Neuronal stem cell (in vitro differentiated cells): ENCODE measurements at regions not wholly inside any gene's neighbourhood (a gene's known extent, or its start where the extent isn't known, plus 50 kb on each side); places are given as distances from the start of the nearest gene placed in this dataset.

Experiments
- DNase-seq: peaks from one replicate; pipeline ENCODE4 v3.0.0-alpha.2; 2013; ENCODE audit warnings: low spot score
- H2AFZ ChIP-seq: one replicate; pipeline ENCODE4 v1.6.1; 2013; ENCODE audit warnings: mild to moderate bottlenecking, low read length, inconsistent platforms
- H2AK5ac ChIP-seq: 2 replicates; pipeline ENCODE4 v1.6.1; 2013; ENCODE audit warnings: low read depth, mild to moderate bottlenecking, inconsistent platforms, low read length, moderate library complexity, mixed read lengths
- H2BK120ac ChIP-seq: 2 replicates; pipeline ENCODE4 v1.6.1; 2013; ENCODE audit warnings: low read depth, mild to moderate bottlenecking, inconsistent platforms, low read length, moderate library complexity, mixed read lengths
- H2BK12ac ChIP-seq: one replicate; pipeline ENCODE4 v1.6.1; 2013; ENCODE audit warnings: low read length, inconsistent platforms
- H2BK15ac ChIP-seq: 2 replicates; pipeline ENCODE4 v1.6.1; 2013; ENCODE audit warnings: mild to moderate bottlenecking, low read length, inconsistent platforms, mixed read lengths
- H2BK5ac ChIP-seq: one replicate; pipeline ENCODE4 v1.6.1; 2013; ENCODE audit warnings: inconsistent platforms, mild to moderate bottlenecking, low read length, moderate library complexity
- H3K14ac ChIP-seq: one replicate; pipeline ENCODE4 v1.6.1; 2013; ENCODE audit warnings: low read length, inconsistent platforms
- H3K18ac ChIP-seq: 2 replicates; pipeline ENCODE4 v1.6.1; 2013; ENCODE audit warnings: low read length, inconsistent platforms
- H3K23ac ChIP-seq: 2 replicates; pipeline ENCODE4 v1.6.1; 2013; ENCODE audit warnings: low read depth, mild to moderate bottlenecking, mixed read lengths, low read length, inconsistent platforms; ENCODE audit not compliant: poor library complexity
- H3K27ac ChIP-seq: replicated peaks from 3 replicates; pipeline ENCODE4 v1.5.1; 2013; ENCODE audit warnings: low read length, inconsistent platforms
- H3K27me3 ChIP-seq, 3 experiments: 2 replicates each; pipeline ENCODE4 v1.6.1; 2013; ENCODE audit warnings: low read length in 3 of 3, mild to moderate bottlenecking in 2 of 3, inconsistent platforms in 1 of 3, low read depth in 1 of 3, mixed read lengths in 1 of 3, moderate library complexity in 1 of 3; ENCODE audit not compliant: control insufficient read depth in 3 of 3, insufficient read depth in 3 of 3
- H3K36me3 ChIP-seq, 2 donors: replicated peaks in 1 of 2; 2 replicates each; pipeline ENCODE4 v1.6.1; 2013; ENCODE audit warnings: low read length in 2 of 2; ENCODE audit not compliant: control insufficient read depth in 2 of 2, insufficient read depth in 2 of 2
- H3K4ac ChIP-seq: 2 replicates; pipeline ENCODE4 v1.6.1; 2013; ENCODE audit warnings: inconsistent platforms, mild to moderate bottlenecking, low read length, moderate library complexity
- H3K4me1 ChIP-seq, 2 donors: 1 replicate in 1 of 2; 2 replicates in 1 of 2; pipeline ENCODE4 v1.6.1; 2013; ENCODE audit warnings: low read length in 2 of 2, low read depth in 1 of 2; ENCODE audit not compliant: control insufficient read depth in 2 of 2, insufficient read depth in 1 of 2
- H3K4me2 ChIP-seq: one replicate; pipeline ENCODE4 v1.6.1; 2013; ENCODE audit warnings: mild to moderate bottlenecking, low read length, inconsistent platforms; ENCODE audit not compliant: insufficient read depth, poor library complexity, severe bottlenecking
- H3K4me3 ChIP-seq, 2 donors: 2 replicates each; pipeline ENCODE4 v1.5.1; 2013; ENCODE audit warnings: low read length in 2 of 2, mild to moderate bottlenecking in 2 of 2, inconsistent platforms in 1 of 2, moderate library complexity in 1 of 2
- H3K79me1 ChIP-seq: one replicate; pipeline ENCODE4 v1.6.1; 2013; ENCODE audit warnings: low read depth, mild to moderate bottlenecking, inconsistent platforms, low read length, moderate library complexity
- H3K9ac ChIP-seq: one replicate; pipeline ENCODE4 v1.6.1; 2013; ENCODE audit warnings: mild to moderate bottlenecking, low read depth, low read length, inconsistent platforms; ENCODE audit not compliant: poor library complexity
- H3K9me3 ChIP-seq, 2 donors: replicated peaks in 1 of 2; 2 replicates each; pipeline versions ENCODE3 to v1.6.1; 2013; ENCODE audit warnings: low read length in 2 of 2, mild to moderate bottlenecking in 2 of 2, inconsistent platforms in 1 of 2, low read depth in 1 of 2, mixed read lengths in 1 of 2, moderate library complexity in 1 of 2; ENCODE audit not compliant: control insufficient read depth in 2 of 2, insufficient read depth in 1 of 2
- H4K8ac ChIP-seq: one replicate; pipeline ENCODE4 v1.6.1; 2013; ENCODE audit warnings: low read depth, mild to moderate bottlenecking, inconsistent platforms, low read length, moderate library complexity
- H4K91ac ChIP-seq: one replicate; pipeline ENCODE4 v1.6.1; 2013; ENCODE audit warnings: low read length, low read depth, mild to moderate bottlenecking, inconsistent platforms; ENCODE audit not compliant: poor library complexity
- WGBS, 2 donors: extraction: QIAGEN DNeasy Blood & Tissue Kit; methylation state at CpG; one replicate each; pipeline ENCODE4 v1.1.7; 2013; ENCODE audit warnings: missing lambda C conversion rate in 2 of 2, mixed read lengths in 1 of 2; ENCODE audit not compliant: insufficient read length in 2 of 2, insufficient replicate concordance in 1 of 2; ENCODE audit errors: extremely low coverage in 2 of 2; 5-methylcytosine and 5-hydroxymethylcytosine counted together

DNA sequence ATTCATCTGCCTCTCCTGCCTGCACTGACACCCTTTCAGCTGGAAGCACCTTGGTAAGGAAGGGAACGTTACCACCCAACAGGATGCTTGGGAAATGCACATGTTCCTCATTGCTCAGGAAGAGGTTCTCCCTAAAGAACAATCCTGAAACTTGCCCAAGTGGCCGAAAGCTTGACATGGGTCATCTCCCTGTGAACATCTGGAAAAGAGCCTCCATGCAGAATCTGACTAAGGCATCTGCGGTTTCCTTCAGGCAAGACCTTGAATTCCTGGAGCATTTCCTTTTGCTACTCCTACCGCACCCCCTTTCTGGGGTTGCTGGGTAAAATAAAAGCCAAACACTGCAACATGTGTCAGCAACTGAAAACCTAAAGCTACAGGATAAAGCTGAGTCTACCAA is 68.7 kb upstream of the SNRK start:
- Histone ChIP-seq H3K23ac (no peak overlapping the region), H3K27ac (no peak overlapping the region), H3K4ac (no peak overlapping the region), H3K4me1 (no peaks in the 10 kb centered on the region), H3K27me3 (no peaks in the 10 kb centered on the region), H2BK120ac (no peak overlapping the region), H3K36me3 (no peaks in the 10 kb centered on the region), H3K14ac (no peak overlapping the region), H3K4me3 (no peak overlapping the region), H3K4me2 (no peak overlapping the region), H2AK5ac (no peak overlapping the region), H2BK12ac (no peak overlapping the region), H2BK5ac (no peak overlapping the region), H3K18ac (no peak overlapping the region), H3K79me1 (no peaks in the 10 kb centered on the region), H4K8ac (no peak overlapping the region), H2BK15ac (no peak overlapping the region), H3K9me3 (peaks cover under 1 to 3% of the 10 kb centered on the region in 2 donors), H4K91ac (no peak overlapping the region), H3K9ac (no peak overlapping the region), H2AFZ (no peak overlapping the region)
- no peak for DNase-seq
- no CpG with 5 or more reads among the region's 4 CpGs for WGBS, 2 donors

GRCh38 chr3:43217206-43217605 is 69.1 kb upstream of the SNRK start:
- no peak for DNase-seq
- no peak overlapping the region for H4K8ac ChIP-seq

DNA sequence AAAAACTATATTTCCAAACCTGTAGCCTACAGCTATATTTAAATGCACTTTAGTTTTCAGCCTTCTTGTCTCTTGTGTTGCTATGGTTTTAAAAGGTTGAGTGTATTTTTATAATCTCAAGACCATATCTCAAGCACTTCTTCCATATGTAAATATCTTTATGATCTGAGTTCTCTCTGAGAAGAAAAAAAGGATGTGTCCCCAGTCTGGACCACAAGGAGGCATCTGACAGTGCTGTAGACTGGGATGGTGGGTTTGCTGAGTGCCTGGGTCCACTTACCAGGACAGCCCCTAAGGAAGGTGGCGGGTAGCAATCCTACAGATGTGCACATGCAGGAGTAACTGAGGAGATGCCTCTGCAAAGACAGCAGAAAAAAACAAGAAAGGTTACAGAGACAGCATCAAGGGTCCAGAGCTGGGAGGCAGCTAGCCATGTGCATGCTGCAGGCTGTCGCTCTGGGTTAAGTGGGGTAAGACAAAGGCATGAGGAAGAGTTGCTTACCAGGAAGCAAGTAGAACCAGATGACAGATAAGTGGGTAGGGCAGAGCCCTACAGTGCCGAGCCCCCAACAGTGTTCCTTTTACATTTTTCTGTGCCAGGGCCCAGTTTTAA is 70.6 kb upstream of the SNRK start:
- no peaks in the 10 kb centered on the region for H3K36me3 ChIP-seq
- no peak overlapping the region for H3K27ac ChIP-seq
- H2BK15ac ChIP-seq: no peak overlapping the region
- H3K9ac ChIP-seq: no peak overlapping the region
- H4K91ac ChIP-seq: no peak overlapping the region
- no peak overlapping the region for H2AK5ac ChIP-seq
- no peaks in the 10 kb centered on the region for H3K4me1 ChIP-seq
- H3K79me1 ChIP-seq: no peaks in the 10 kb centered on the region
- no peak overlapping the region for H2BK12ac ChIP-seq
- H3K9me3 ChIP-seq: peaks cover 0 to 3% of the 10 kb centered on the region in 2 donors
- no peak overlapping the region for H3K4me3 ChIP-seq
- H4K8ac ChIP-seq: no peak overlapping the region
- H3K4ac ChIP-seq: no peak overlapping the region
- no CpG with 5 or more reads among the region's 3 CpGs for WGBS, 2 donors
- H2AFZ ChIP-seq: no peak overlapping the region
- no peak overlapping the region for H3K23ac ChIP-seq
- no peak overlapping the region for H2BK120ac ChIP-seq
- no peak overlapping the region for H3K14ac ChIP-seq
- no peak for DNase-seq
- H3K27me3 ChIP-seq: peaks cover 0 to 7% (median 0%) of the 10 kb centered on the region in 3 experiments
- no peak overlapping the region for H2BK5ac ChIP-seq
- H3K4me2 ChIP-seq: no peak overlapping the region
- H3K18ac ChIP-seq: no peak overlapping the region

More at GRCh38 chr3:43217206-43217605, 69.1 kb upstream of the SNRK start:
- Histone ChIP-seq H3K27me3 (no peaks in the 10 kb centered on the region), H2BK5ac (no peak overlapping the region), H3K4me1 (no peaks in the 10 kb centered on the region), H2BK15ac (no peak overlapping the region), H3K9ac (no peak overlapping the region), H3K18ac (no peak overlapping the region), H3K14ac (no peak overlapping the region), H3K9me3 (peaks cover 0 to 3% of the 10 kb centered on the region in 2 donors), H4K91ac (no peak overlapping the region), H3K79me1 (no peaks in the 10 kb centered on the region), H2BK12ac (no peak overlapping the region), H2BK120ac (no peak overlapping the region), H3K36me3 (no peaks in the 10 kb centered on the region), H3K4me3 (no peak overlapping the region), H2AK5ac (no peak overlapping the region), H3K23ac (no peak overlapping the region), H3K4ac (no peak overlapping the region), H3K27ac (no peak overlapping the region), H3K4me2 (no peak overlapping the region), H2AFZ (no peak overlapping the region)
- WGBS, 2 donors: no CpG with 5 or more reads among the region's 3 CpGs

- Histone ChIP-seq H3K4me2 (no peak overlapping the region), H3K4ac (no peak overlapping the region), H3K27ac (no peak overlapping the region), H2AK5ac (no peak overlapping the region), H3K4me1 (no peaks in the 10 kb centered on the region), H3K36me3 (no peaks in the 10 kb centered on the region), H2BK15ac (no peak overlapping the region), H4K91ac (no peak overlapping the region), H3K9me3 (peaks cover 0 to 3% of the 10 kb centered on the region in 2 donors), H2BK5ac (no peak overlapping the region), H3K23ac (no peak overlapping the region), H2BK120ac (no peak overlapping the region), H3K14ac (no peak overlapping the region), H3K79me1 (no peaks in the 10 kb centered on the region), H3K9ac (no peak overlapping the region), H4K8ac (no peak overlapping the region), H3K27me3 (peaks cover 0 to 7% (median 0%) of the 10 kb centered on the region in 3 experiments), H3K4me3 (no peak overlapping the region), H2BK12ac (no peak overlapping the region), H2AFZ (no peak overlapping the region), H3K18ac (no peak overlapping the region)
- no CpG with 5 or more reads among the region's 3 CpGs for WGBS, 2 donors
- DNase-seq: no peak
Measured at GRCh38 chr3:43215138-43215537, 71.2 kb upstream of the SNRK start.
